ENCODE measurements at regions not wholly inside any gene's neighbourhood (a gene's known extent, or its start where the extent isn't known, plus 50 kb on each side); places are given as distances from the start of the nearest gene placed in this dataset.

DNA sequence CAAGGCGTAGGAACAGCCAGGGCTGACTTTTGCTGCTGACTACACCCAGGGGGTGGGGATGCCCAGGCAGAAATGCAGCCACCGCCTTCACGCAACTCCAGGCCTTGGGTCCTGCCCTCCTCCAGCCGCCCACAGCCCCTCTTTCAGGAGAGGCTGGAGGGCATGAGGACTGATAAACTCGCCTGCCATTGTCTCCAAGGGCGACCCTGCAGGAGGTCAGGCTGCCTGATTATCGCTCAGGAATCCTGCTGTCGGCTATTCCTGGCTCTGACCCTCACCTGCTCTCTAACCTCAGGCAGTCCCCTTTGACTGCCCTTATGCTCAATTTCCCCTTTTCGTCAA lies 62.0 kb upstream of the HDDC2 start:
- TF ChIP-seq, protein P1, sequence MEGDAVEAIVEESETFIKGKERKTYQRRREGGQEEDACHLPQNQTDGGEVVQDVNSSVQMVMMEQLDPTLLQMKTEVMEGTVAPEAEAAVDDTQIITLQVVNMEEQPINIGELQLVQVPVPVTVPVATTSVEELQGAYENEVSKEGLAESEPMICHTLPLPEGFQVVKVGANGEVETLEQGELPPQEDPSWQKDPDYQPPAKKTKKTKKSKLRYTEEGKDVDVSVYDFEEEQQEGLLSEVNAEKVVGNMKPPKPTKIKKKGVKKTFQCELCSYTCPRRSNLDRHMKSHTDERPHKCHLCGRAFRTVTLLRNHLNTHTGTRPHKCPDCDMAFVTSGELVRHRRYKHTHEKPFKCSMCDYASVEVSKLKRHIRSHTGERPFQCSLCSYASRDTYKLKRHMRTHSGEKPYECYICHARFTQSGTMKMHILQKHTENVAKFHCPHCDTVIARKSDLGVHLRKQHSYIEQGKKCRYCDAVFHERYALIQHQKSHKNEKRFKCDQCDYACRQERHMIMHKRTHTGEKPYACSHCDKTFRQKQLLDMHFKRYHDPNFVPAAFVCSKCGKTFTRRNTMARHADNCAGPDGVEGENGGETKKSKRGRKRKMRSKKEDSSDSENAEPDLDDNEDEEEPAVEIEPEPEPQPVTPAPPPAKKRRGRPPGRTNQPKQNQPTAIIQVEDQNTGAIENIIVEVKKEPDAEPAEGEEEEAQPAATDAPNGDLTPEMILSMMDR (IDR thresholded peaks at IDR 0.05) = no peak
- no peak for TF ChIP-seq ZFX (IDR thresholded peaks at IDR 0.05; ENCODE audit: borderline replicate concordance)
